Lower lobe of right lung (tissue), 2 donors: ENCODE measurements at regions not wholly inside any gene's neighbourhood (a gene's known extent, or its start where the extent isn't known, plus 50 kb on each side); places are given as distances from the start of the nearest gene placed in this dataset.

Source experiments
- ATAC-seq, 2 donors: fragments of 200-7000 bp; cut with Tn5 transposase; one replicate each; pipeline ENCODE4 v1.9.1; 2020 to 2022; ENCODE audit warnings: mild to moderate bottlenecking in 2 of 2, moderate library complexity in 2 of 2
- DNase-seq: peaks from one replicate; pipeline ENCODE4 v3.0.0-alpha.2; 2020
- H3K27ac ChIP-seq: fragments of 200-600 bp; one replicate; pipeline ENCODE4 v1.8.0; 2022
- H3K27me3 ChIP-seq: fragments of 200-600 bp; one replicate; pipeline ENCODE4 v1.8.0; 2022; ENCODE audit warnings: low read depth
- H3K36me3 ChIP-seq: fragments of 200-600 bp; one replicate; pipeline ENCODE4 v1.8.0; 2022; ENCODE audit warnings: mild to moderate bottlenecking
- H3K4me1 ChIP-seq: fragments of 200-600 bp; one replicate; pipeline ENCODE4 v1.8.0; 2022
- H3K4me3 ChIP-seq: fragments of 200-600 bp; one replicate; pipeline ENCODE4 v1.8.0; 2022; ENCODE audit warnings: mild to moderate bottlenecking
- H3K9me3 ChIP-seq: fragments of 200-600 bp; one replicate; pipeline ENCODE4 v1.8.0; 2022
- CTCF ChIP-seq: fragments of 200-600 bp; IDR thresholded peaks from one replicate; pipeline ENCODE4 v1.8.0; 2022; ENCODE audit warnings: antibody characterized with exemption, mild to moderate bottlenecking
- intact Hi-C: fragments of 100-400 bp; cut with DNase I; formaldehyde crosslinking; loops from one replicate; pipeline ENCODE4 v1.11.0; 2022
- donor health status: DM: no; HTN: yes; CAD: no; lungs with severe emphysema.

- no peaks in the 10 kb centered on the region for H3K27me3 ChIP-seq
Measured at GRCh38 chr15:61798631-61799030, 261.6 kb downstream of the VPS13C start.

GRCh38 chr15:61796056-61796455, 264.2 kb downstream of the VPS13C start:
- ATAC-seq: no peak
- no peaks in the 10 kb centered on the region for H3K9me3 ChIP-seq
- H3K36me3 ChIP-seq: no peaks in the 10 kb centered on the region
- no peak for DNase-seq
- no peaks in the 10 kb centered on the region for H3K4me1 ChIP-seq
- no peaks in the 10 kb centered on the region for H3K27me3 ChIP-seq
- intact Hi-C loops: no loop called here
- no peak overlapping the region for H3K27ac ChIP-seq
- TF ChIP-seq CTCF: no peak
- H3K4me3 ChIP-seq: no peak overlapping the region

More at GRCh38 chr15:61798631-61799030, 261.6 kb downstream of the VPS13C start:
- no peak for DNase-seq
- H3K4me1 ChIP-seq: no peaks in the 10 kb centered on the region
- no peak for TF ChIP-seq CTCF
- H3K36me3 ChIP-seq: no peaks in the 10 kb centered on the region
- no peaks in the 10 kb centered on the region for H3K9me3 ChIP-seq
- no peak for ATAC-seq
- intact Hi-C loops: no loop called here
- H3K27ac ChIP-seq: no peak overlapping the region
- H3K4me3 ChIP-seq: no peak overlapping the region

GRCh38 chr15:61794881-61795280, 265.4 kb downstream of the VPS13C start:
- TF ChIP-seq CTCF: no peak
- Histone ChIP-seq H3K27ac (no peak overlapping the region), H3K4me1 (no peaks in the 10 kb centered on the region), H3K36me3 (no peaks in the 10 kb centered on the region), H3K4me3 (no peak overlapping the region), H3K27me3 (no peaks in the 10 kb centered on the region), H3K9me3 (no peaks in the 10 kb centered on the region)
- intact Hi-C loops: no loop called here
- DNase-seq (no peak), ATAC-seq (no peak)

GRCh38 chr15:61794276-61794675, 266.0 kb downstream of the VPS13C start:
- intact Hi-C loops: no loop called here
- Histone ChIP-seq H3K4me1 (no peaks in the 10 kb centered on the region), H3K27ac (no peak overlapping the region), H3K9me3 (no peaks in the 10 kb centered on the region), H3K27me3 (no peaks in the 10 kb centered on the region), H3K36me3 (no peaks in the 10 kb centered on the region), H3K4me3 (no peak overlapping the region)
- no peak for TF ChIP-seq CTCF
- ATAC-seq: no peak
- DNase-seq: no peak

- intact Hi-C loops: no loop called here
- DNase-seq (no peak), ATAC-seq (no peak)
- Histone ChIP-seq H3K4me1 (no peaks in the 10 kb centered on the region), H3K36me3 (no peaks in the 10 kb centered on the region), H3K4me3 (no peak overlapping the region), H3K27ac (no peak overlapping the region), H3K27me3 (no peaks in the 10 kb centered on the region), H3K9me3 (no peaks in the 10 kb centered on the region)
- no peak for TF ChIP-seq CTCF
Measured at GRCh38 chr15:61784734-61785133, 275.5 kb downstream of the VPS13C start.
